ENCODE measurements at regions not wholly inside any gene's neighbourhood (a gene's known extent, or its start where the extent isn't known, plus 50 kb on each side); places are given as distances from the start of the nearest gene placed in this dataset.

DNA sequence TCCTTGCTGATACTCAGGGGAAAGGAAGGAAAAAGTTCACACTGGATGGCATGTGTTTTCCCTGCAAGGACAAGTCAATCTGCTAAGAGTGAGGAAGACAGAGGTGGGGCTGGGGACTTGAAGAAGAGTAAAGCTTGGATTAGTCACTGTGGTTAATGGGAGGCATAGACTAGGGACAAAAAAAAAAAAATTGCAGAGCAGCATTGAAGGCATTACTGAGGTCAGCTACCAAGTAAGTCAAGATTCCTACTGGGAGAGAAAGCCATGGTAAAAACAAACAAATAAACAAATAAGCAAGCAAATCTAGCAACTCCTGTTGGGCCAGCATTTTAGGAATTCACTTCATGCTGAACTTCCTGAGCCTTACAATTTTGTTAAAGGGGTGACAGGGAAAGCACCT, 58.2 kb upstream of the GPC4 start:
- TF ChIP-seq, protein P1, sequence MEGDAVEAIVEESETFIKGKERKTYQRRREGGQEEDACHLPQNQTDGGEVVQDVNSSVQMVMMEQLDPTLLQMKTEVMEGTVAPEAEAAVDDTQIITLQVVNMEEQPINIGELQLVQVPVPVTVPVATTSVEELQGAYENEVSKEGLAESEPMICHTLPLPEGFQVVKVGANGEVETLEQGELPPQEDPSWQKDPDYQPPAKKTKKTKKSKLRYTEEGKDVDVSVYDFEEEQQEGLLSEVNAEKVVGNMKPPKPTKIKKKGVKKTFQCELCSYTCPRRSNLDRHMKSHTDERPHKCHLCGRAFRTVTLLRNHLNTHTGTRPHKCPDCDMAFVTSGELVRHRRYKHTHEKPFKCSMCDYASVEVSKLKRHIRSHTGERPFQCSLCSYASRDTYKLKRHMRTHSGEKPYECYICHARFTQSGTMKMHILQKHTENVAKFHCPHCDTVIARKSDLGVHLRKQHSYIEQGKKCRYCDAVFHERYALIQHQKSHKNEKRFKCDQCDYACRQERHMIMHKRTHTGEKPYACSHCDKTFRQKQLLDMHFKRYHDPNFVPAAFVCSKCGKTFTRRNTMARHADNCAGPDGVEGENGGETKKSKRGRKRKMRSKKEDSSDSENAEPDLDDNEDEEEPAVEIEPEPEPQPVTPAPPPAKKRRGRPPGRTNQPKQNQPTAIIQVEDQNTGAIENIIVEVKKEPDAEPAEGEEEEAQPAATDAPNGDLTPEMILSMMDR (IDR thresholded peaks at IDR 0.05): no peak
- no peak for TF ChIP-seq POLR2A (IDR thresholded peaks at IDR 0.05)

Data from uterus (tissue), 2 donors.